Psoas muscle (tissue), 7 donors: ENCODE measurements at regions not wholly inside any gene's neighbourhood (a gene's known extent, or its start where the extent isn't known, plus 50 kb on each side); places are given as distances from the start of the nearest gene placed in this dataset.

ENCODE experiments used
- ATAC-seq, 4 donors: fragments of 200-7000 bp; cut with Tn5 transposase; one replicate each; pipeline ENCODE4 v1.9.1; 2020; ENCODE audit warnings: moderate library complexity in 3 of 4, mild to moderate bottlenecking in 2 of 4
- DNase-seq, 2 donors: peaks; one replicate each; pipeline ENCODE4 v3.0.0-alpha.2; 2020
- H3K27ac ChIP-seq: fragments of 200-600 bp; one replicate; pipeline ENCODE4 v1.8.0; 2022
- H3K27me3 ChIP-seq, 3 donors: fragments of 200-600 bp in 1 of 3; one replicate each; pipeline versions ENCODE4 v1.6.1 to v1.8.0; 2013 to 2022; ENCODE audit warnings: low read length in 2 of 3, mild to moderate bottlenecking in 2 of 3, moderate library complexity in 1 of 3; ENCODE audit not compliant: insufficient read depth in 3 of 3
- H3K36me3 ChIP-seq, 2 donors: fragments of 200-600 bp in 1 of 2; one replicate each; pipeline versions ENCODE4 v1.6.1 to v1.8.0; 2013 to 2022; ENCODE audit warnings: low read depth in 1 of 2, mild to moderate bottlenecking in 1 of 2, moderate library complexity in 1 of 2; ENCODE audit not compliant: insufficient read depth in 1 of 2
- H3K4me1 ChIP-seq: fragments of 200-600 bp; one replicate; pipeline ENCODE4 v1.8.0; 2022
- H3K4me3 ChIP-seq: fragments of 200-600 bp; one replicate; pipeline ENCODE4 v1.8.0; 2022; ENCODE audit warnings: mild to moderate bottlenecking
- H3K9me3 ChIP-seq: fragments of 200-600 bp; one replicate; pipeline ENCODE4 v1.8.0; 2022
- WGBS, 3 donors: extraction: QIAGEN DNeasy Blood & Tissue Kit; methylation state at CpG; one replicate each; pipeline versions ENCODE4 v1.1.6 to v1.1.7; 2013; 5-methylcytosine and 5-hydroxymethylcytosine counted together
- intact Hi-C, 2 donors: fragments of 100-400 bp; cut with DNase I; formaldehyde crosslinking; loops; one replicate each; pipeline versions ENCODE4 v1.11.0 to v1.14.2; 2022
- TF ChIP-seq, protein P1 (sequence below): fragments of 200-600 bp; IDR thresholded peaks from one replicate; pipeline ENCODE4 v1.8.0; 2022; ENCODE audit warnings: antibody characterized with exemption
- donor health status: healthy with polysubstance abuse.
- donor health status: DM: no; HTN: no; CAD: no; lungs with moderate emphysema.
- donor health status: Bipolar disorder and iron deficiency.
- donor health status: healthy.
- donor health status: DM: yes; HTN: yes; CAD: no.
- donor health status: DM: no; HTN: no; CAD: no.
- donor health status: DM: yes; HTN: yes; CAD: no.

DNA sequence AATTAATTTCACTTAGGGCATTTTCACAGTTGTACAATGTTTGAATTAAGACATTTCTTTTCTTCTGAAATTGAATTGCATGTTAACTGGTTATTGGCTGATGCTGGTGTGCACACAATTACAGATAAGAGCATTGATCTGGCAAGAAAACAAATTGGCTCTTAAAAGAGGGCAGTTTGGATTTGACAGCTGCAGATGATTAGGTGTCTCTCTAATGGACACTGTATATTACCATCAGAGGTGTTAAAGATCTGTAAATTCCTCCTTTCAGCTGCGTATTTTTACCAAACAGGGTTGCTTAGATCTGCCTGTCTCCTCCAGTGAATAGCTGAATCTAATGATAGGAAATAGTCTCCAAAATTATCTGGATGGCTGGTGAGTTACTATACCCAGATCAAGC lies 198.5 kb downstream of the BLID start:
- ATAC-seq (no peak), DNase-seq (no peak)
- Histone ChIP-seq H3K4me1 (no peaks in the 10 kb centered on the region), H3K9me3 (no peaks in the 10 kb centered on the region), H3K27me3 (no peaks in the 10 kb centered on the region), H3K27ac (no peak overlapping the region), H3K4me3 (no peak overlapping the region), H3K36me3 (no peaks in the 10 kb centered on the region)
- TF ChIP-seq, protein P1, sequence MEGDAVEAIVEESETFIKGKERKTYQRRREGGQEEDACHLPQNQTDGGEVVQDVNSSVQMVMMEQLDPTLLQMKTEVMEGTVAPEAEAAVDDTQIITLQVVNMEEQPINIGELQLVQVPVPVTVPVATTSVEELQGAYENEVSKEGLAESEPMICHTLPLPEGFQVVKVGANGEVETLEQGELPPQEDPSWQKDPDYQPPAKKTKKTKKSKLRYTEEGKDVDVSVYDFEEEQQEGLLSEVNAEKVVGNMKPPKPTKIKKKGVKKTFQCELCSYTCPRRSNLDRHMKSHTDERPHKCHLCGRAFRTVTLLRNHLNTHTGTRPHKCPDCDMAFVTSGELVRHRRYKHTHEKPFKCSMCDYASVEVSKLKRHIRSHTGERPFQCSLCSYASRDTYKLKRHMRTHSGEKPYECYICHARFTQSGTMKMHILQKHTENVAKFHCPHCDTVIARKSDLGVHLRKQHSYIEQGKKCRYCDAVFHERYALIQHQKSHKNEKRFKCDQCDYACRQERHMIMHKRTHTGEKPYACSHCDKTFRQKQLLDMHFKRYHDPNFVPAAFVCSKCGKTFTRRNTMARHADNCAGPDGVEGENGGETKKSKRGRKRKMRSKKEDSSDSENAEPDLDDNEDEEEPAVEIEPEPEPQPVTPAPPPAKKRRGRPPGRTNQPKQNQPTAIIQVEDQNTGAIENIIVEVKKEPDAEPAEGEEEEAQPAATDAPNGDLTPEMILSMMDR = no peak
- intact Hi-C loops = no loop called here
- WGBS, 3 donors = 90 to 97% (median 94%) methylated on average over 1 of the region's 1 CpG

DNA sequence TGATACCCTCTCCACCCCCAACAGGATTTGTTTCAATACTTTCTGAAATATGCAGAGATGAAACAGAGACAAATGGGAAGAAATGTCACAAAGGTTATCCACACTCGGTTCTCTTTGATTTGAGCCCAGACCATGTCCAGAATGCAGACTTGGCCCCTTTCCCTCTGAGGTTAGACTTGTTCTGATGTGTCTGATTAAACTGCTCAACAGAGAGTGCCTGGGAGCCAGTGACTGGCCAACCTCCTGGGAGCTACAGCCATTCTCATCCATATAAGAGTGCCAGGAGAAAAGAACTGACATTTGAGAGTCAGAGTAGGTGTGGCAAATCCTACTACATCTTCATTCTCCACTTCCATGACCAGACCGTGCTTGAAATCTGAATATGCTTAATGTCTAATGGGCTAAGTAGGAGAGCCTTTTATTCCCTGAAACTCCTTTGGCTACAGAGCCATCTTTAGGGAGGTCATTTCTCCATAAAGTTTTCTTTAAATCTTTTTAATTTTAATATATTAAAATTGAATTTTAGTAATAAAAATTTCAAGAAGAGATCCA lies 201.4 kb downstream of the BLID start:
- 12 to 33% (median 17%) methylated on average over 2 of the region's 2 CpGs for WGBS, 3 donors
- Histone ChIP-seq H3K27me3 (no peaks in the 10 kb centered on the region), H3K27ac (no peak overlapping the region), H3K9me3 (no peaks in the 10 kb centered on the region), H3K4me3 (no peak overlapping the region), H3K4me1 (no peaks in the 10 kb centered on the region), H3K36me3 (no peaks in the 10 kb centered on the region)
- intact Hi-C loops = no loop called here
- DNase-seq (no peak), ATAC-seq (no peak)
- TF ChIP-seq, protein P1 = no peak

DNA sequence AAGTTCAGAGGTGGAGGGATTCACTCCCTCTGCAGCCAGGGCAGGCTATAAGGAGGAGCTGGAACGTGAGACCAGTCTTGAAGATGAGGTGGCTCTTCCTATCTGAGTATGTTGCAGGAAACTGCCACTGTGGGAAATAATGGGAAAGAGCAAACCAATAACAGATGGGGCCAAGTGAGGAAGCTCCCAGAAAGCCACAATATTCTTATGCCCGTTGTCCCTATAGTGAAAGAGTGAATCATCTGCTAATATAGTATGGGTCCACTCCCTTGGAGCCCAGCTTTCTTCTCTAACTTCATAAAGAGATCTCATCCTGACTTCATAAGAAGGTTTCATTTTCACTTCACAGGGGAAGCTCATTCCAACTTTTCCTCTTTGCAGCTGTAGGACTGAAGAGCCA lies 206.4 kb downstream of the BLID start:
- no peak for DNase-seq
- H3K4me3 ChIP-seq = no peak overlapping the region
- ATAC-seq = no peak
- H3K4me1 ChIP-seq = no peaks in the 10 kb centered on the region
- H3K9me3 ChIP-seq = no peaks in the 10 kb centered on the region
- intact Hi-C loops = no loop called here
- 67 to 75% (median 74%) methylated on average over 2 of the region's 2 CpGs for WGBS, 3 donors
- H3K27ac ChIP-seq = no peak overlapping the region
- H3K36me3 ChIP-seq = no peaks in the 10 kb centered on the region
- H3K27me3 ChIP-seq = no peaks in the 10 kb centered on the region
- TF ChIP-seq, protein P1 = no peak

DNA sequence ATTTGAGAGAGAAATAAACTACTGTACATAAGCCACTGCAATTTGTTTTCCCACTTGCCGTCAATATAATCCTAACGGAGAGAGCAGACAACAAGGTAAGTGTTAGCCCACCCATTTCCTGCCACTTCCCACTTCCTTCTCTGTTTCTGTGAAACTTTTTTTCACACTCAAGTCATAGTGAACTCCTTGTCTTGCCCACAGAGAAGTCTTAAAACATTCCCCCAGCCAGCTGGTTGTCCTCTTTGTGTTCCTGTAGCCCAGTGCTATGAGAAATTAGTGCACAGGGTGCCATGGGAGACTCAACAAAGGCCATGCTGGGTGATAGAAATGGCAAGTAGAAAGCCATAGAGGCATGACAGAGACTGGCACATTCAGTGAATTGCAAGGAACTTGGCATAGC lies 208.6 kb downstream of the BLID start:
- TF ChIP-seq, protein P1 = no peak
- Histone ChIP-seq H3K36me3 (no peaks in the 10 kb centered on the region), H3K27me3 (no peaks in the 10 kb centered on the region), H3K4me1 (no peaks in the 10 kb centered on the region), H3K27ac (no peak overlapping the region), H3K4me3 (no peak overlapping the region), H3K9me3 (no peaks in the 10 kb centered on the region)
- intact Hi-C loops = no loop called here
- ATAC-seq (no peak), DNase-seq (no peak)
- 78 to 87% (median 84%) methylated on average over 2 of the region's 2 CpGs for WGBS, 3 donors

DNA sequence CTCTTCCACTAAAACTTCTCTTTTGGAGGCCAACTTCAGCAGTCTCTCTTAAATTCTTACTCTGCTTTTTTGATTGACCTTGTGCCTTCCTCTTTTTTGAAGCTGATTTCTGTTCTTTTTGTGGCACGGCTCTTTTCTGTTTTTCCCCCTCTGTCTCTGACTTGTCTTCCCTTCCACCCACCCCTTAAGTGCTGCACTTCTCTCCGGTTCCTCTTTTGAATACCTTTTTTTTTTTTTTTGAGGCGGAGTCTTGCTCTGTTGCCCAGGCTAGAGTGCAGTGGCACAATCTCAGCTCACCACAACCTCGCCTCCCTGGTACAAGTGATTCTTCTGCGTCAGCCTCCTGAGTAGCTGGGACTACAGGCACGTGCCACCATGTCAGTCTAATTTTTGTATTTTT lies 211.9 kb downstream of the BLID start:
- TF ChIP-seq, protein P1 = no peak
- no peaks in the 10 kb centered on the region for H3K36me3 ChIP-seq
- no peaks in the 10 kb centered on the region for H3K27me3 ChIP-seq
- 89% methylated on average over 6 of the region's 6 CpGs for WGBS, 3 donors
- ATAC-seq (no peak), DNase-seq (no peak)
- H3K9me3 ChIP-seq = no peaks in the 10 kb centered on the region
- H3K27ac ChIP-seq = no peak overlapping the region
- intact Hi-C loops = no loop called here
- no peak overlapping the region for H3K4me3 ChIP-seq
- no peaks in the 10 kb centered on the region for H3K4me1 ChIP-seq
